Chondrocyte (in vitro differentiated cells): ENCODE measurements at regions not wholly inside any gene's neighbourhood (a gene's known extent, or its start where the extent isn't known, plus 50 kb on each side); places are given as distances from the start of the nearest gene placed in this dataset.

Experiments used
- DNase-seq: peaks from one replicate; pipeline ENCODE4 v3.0.0; 2021; ENCODE audit warnings: mixed read lengths, low spot score
- H3K27ac Mint-ChIP-seq: one replicate; pipeline ENCODE4 v1.8.0; 2021; ENCODE audit warnings: mild to moderate bottlenecking, moderate library complexity, mixed read lengths; ENCODE audit not compliant: unreplicated experiment
- H3K27me3 Mint-ChIP-seq: 2 replicates; pipeline ENCODE4 v1.8.0; 2021; ENCODE audit warnings: low read depth, mixed read lengths
- H3K36me3 Mint-ChIP-seq: 2 replicates; pipeline ENCODE4 v1.8.0; 2021; ENCODE audit warnings: low read depth, mixed read lengths
- H3K4me1 Mint-ChIP-seq: 2 replicates; pipeline ENCODE4 v1.8.0; 2021; ENCODE audit warnings: low read depth, mild to moderate bottlenecking, mixed read lengths
- H3K4me3 Mint-ChIP-seq: one replicate; pipeline ENCODE4 v1.8.0; 2021; ENCODE audit warnings: mild to moderate bottlenecking, moderate library complexity, mixed read lengths; ENCODE audit not compliant: unreplicated experiment
- H3K9me3 Mint-ChIP-seq: 2 replicates; pipeline ENCODE4 v1.8.0; 2021; ENCODE audit warnings: low read depth, mixed read lengths
- CTCF ChIP-seq: fragments of 200-600 bp; sonication (generic); IDR thresholded peaks from 2 replicates; pipeline ENCODE4 v1.5.0; 2021; ENCODE audit warnings: antibody characterized with exemption, mild to moderate bottlenecking, moderate library complexity

GRCh38 chr4:116878280-116878679 lies 207.1 kb downstream of the TRAM1L1 start:
- no peak for DNase-seq
- H3K27ac Mint-ChIP-seq, result no peak overlapping the region
- no peaks in the 10 kb centered on the region for H3K27me3 Mint-ChIP-seq
- H3K9me3 Mint-ChIP-seq, result no peaks in the 10 kb centered on the region
- no peaks in the 10 kb centered on the region for H3K4me1 Mint-ChIP-seq
- H3K36me3 Mint-ChIP-seq, result no peaks in the 10 kb centered on the region
- no peak for TF ChIP-seq CTCF
- no peak overlapping the region for H3K4me3 Mint-ChIP-seq

- Mint-ChIP-seq H3K4me3 (no peak overlapping the region), H3K27ac (no peak overlapping the region), H3K27me3 (no peaks in the 10 kb centered on the region), H3K36me3 (no peaks in the 10 kb centered on the region), H3K9me3 (no peaks in the 10 kb centered on the region), H3K4me1 (no peaks in the 10 kb centered on the region)
- no peak for TF ChIP-seq CTCF
- DNase-seq, result no peak
Observed at GRCh38 chr4:116877069-116877468, 208.3 kb downstream of the TRAM1L1 start.

DNA sequence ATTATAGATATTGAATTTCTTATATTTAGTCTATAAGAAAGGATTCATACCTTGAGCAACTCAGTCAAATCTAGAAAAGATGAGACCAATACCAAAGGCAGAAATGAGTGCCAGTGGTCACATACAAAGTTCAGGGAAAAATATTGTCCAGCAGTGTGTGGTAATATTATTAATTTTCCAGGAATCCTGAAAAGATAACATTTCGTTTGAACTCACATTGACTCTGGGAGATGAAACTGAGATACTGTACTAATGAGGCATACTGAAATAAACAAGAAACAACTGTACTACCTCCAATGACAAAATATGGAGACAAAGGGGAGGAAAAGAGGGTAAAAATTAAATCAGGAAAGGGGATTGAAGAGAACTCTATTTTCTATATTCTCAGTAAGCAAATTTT lies 212.4 kb downstream of the TRAM1L1 start:
- no peak overlapping the region for H3K27ac Mint-ChIP-seq
- no peaks in the 10 kb centered on the region for H3K27me3 Mint-ChIP-seq
- no peaks in the 10 kb centered on the region for H3K9me3 Mint-ChIP-seq
- no peak overlapping the region for H3K4me3 Mint-ChIP-seq
- no peaks in the 10 kb centered on the region for H3K4me1 Mint-ChIP-seq
- no peak for DNase-seq
- no peak for TF ChIP-seq CTCF
- H3K36me3 Mint-ChIP-seq, result no peaks in the 10 kb centered on the region

GRCh38 chr4:116872308-116872707 lies 213.1 kb downstream of the TRAM1L1 start:
- Mint-ChIP-seq H3K27ac (no peak overlapping the region), H3K27me3 (no peaks in the 10 kb centered on the region), H3K4me1 (no peaks in the 10 kb centered on the region), H3K36me3 (no peaks in the 10 kb centered on the region), H3K4me3 (no peak overlapping the region), H3K9me3 (no peaks in the 10 kb centered on the region)
- no peak for DNase-seq
- no peak for TF ChIP-seq CTCF

- TF ChIP-seq CTCF, result no peak
- no peak overlapping the region for H3K4me3 Mint-ChIP-seq
- H3K27ac Mint-ChIP-seq, result no peak overlapping the region
- no peak for DNase-seq
- no peaks in the 10 kb centered on the region for H3K4me1 Mint-ChIP-seq
- peaks cover 4% of the 10 kb centered on the region for H3K9me3 Mint-ChIP-seq
- H3K36me3 Mint-ChIP-seq, result no peaks in the 10 kb centered on the region
- H3K27me3 Mint-ChIP-seq, result no peaks in the 10 kb centered on the region
Observed at GRCh38 chr4:116870686-116871085, 214.7 kb downstream of the TRAM1L1 start.
